ENCODE measurements at regions not wholly inside any gene's neighbourhood (a gene's known extent, or its start where the extent isn't known, plus 50 kb on each side); places are given as distances from the start of the nearest gene placed in this dataset.

GRCh38 chr1:38418195-38419030 lies 371.8 kb upstream of the POU3F1 start:
- TF ChIP-seq CTCF (IDR thresholded peaks at IDR 0.05): no peak
- TF ChIP-seq EP300 (IDR thresholded peaks at IDR 0.05): no peak
- TF ChIP-seq POLR2A (IDR thresholded peaks at IDR 0.05): no peak
